ENCODE measurements at regions not wholly inside any gene's neighbourhood (a gene's known extent, or its start where the extent isn't known, plus 50 kb on each side); places are given as distances from the start of the nearest gene placed in this dataset.

GRCh38 chr20:60255866-60256265, 297.6 kb downstream of the CDH26 start:
- H3K27ac ChIP-seq, result no peak overlapping the region
- TF ChIP-seq CTCF (IDR thresholded peaks at IDR 0.05; ENCODE audit: low read depth, low read length, missing control alignments), result no peak
- DNase-seq, result no peak
- H3K27me3 ChIP-seq (replicated peaks), result no peaks in the 10 kb centered on the region
- in situ Hi-C loops (cut with HindIII; ENCODE audit: low pct_ligation_motif_present, low sequenced_read_pairs), result no loop called here
- no peak overlapping the region for H3K4me3 ChIP-seq (ENCODE audit: low read depth, low read length)
- H3K36me3 ChIP-seq (replicated peaks), result no peaks in the 10 kb centered on the region

- no peak for DNase-seq
- Histone ChIP-seq H3K27ac (no peak overlapping the region), H3K4me3 (ENCODE audit: low read depth, low read length) (no peak overlapping the region), H3K36me3 (replicated peaks) (no peaks in the 10 kb centered on the region), H3K27me3 (replicated peaks) (no peaks in the 10 kb centered on the region)
- in situ Hi-C loops (cut with HindIII; ENCODE audit: low pct_ligation_motif_present, low sequenced_read_pairs), result no loop called here
- no peak for TF ChIP-seq CTCF (IDR thresholded peaks at IDR 0.05; ENCODE audit: low read depth, low read length, missing control alignments)
Measured at GRCh38 chr20:60256811-60257210, 298.6 kb downstream of the CDH26 start.

- TF ChIP-seq CTCF (IDR thresholded peaks at IDR 0.05; ENCODE audit: low read depth, low read length, missing control alignments), result no peak
- no peak for DNase-seq
- in situ Hi-C loops (cut with HindIII; ENCODE audit: low pct_ligation_motif_present, low sequenced_read_pairs), result no loop called here
- no peak overlapping the region for H3K4me3 ChIP-seq (ENCODE audit: low read depth, low read length)
- no peaks in the 10 kb centered on the region for H3K27me3 ChIP-seq (replicated peaks)
- no peak overlapping the region for H3K27ac ChIP-seq
- no peaks in the 10 kb centered on the region for H3K36me3 ChIP-seq (replicated peaks)
Measured at GRCh38 chr20:60257671-60258070, 299.4 kb downstream of the CDH26 start.

GRCh38 chr20:60258255-60258863, 300.1 kb downstream of the CDH26 start:
- Histone ChIP-seq H3K36me3 (replicated peaks) (no peaks in the 10 kb centered on the region), H3K4me3 (ENCODE audit: low read depth, low read length) (no peak overlapping the region), H3K27me3 (replicated peaks) (no peaks in the 10 kb centered on the region), H3K27ac (no peak overlapping the region)
- in situ Hi-C loops (cut with HindIII; ENCODE audit: low pct_ligation_motif_present, low sequenced_read_pairs), result no loop called here
- TF ChIP-seq CTCF (IDR thresholded peaks at IDR 0.05; ENCODE audit: low read depth, low read length, missing control alignments), result no peak
- DNase-seq, result no peak

GRCh38 chr20:60261333-60261732, 303.1 kb downstream of the CDH26 start:
- in situ Hi-C loops (cut with HindIII; ENCODE audit: low pct_ligation_motif_present, low sequenced_read_pairs), result no loop called here
- H3K27me3 ChIP-seq (replicated peaks), result no peaks in the 10 kb centered on the region
- H3K27ac ChIP-seq, result no peak overlapping the region
- no peak for TF ChIP-seq CTCF (IDR thresholded peaks at IDR 0.05; ENCODE audit: low read depth, low read length, missing control alignments)
- DNase-seq, result no peak
- no peaks in the 10 kb centered on the region for H3K36me3 ChIP-seq (replicated peaks)
- no peak overlapping the region for H3K4me3 ChIP-seq (ENCODE audit: low read depth, low read length)

GRCh38 chr20:60262967-60263603, 304.9 kb downstream of the CDH26 start:
- Histone ChIP-seq H3K27ac (no peak overlapping the region), H3K27me3 (replicated peaks) (no peaks in the 10 kb centered on the region), H3K36me3 (replicated peaks) (no peaks in the 10 kb centered on the region), H3K4me3 (ENCODE audit: low read depth, low read length) (no peak overlapping the region)
- in situ Hi-C loops (cut with HindIII; ENCODE audit: low pct_ligation_motif_present, low sequenced_read_pairs), result no loop called here
- no peak for DNase-seq
- peak; percentile 88 for TF ChIP-seq CTCF (IDR thresholded peaks at IDR 0.05; ENCODE audit: low read depth, low read length, missing control alignments)
